HTR-8/SVneo (cell line): ENCODE measurements at regions not wholly inside any gene's neighbourhood (a gene's known extent, or its start where the extent isn't known, plus 50 kb on each side); places are given as distances from the start of the nearest gene placed in this dataset.

Experiments
- DNase-seq: peaks from one replicate; pipeline ENCODE4 v3.0.0; 2011; ENCODE audit warnings: low spot score, mixed read lengths; ENCODE audit not compliant: insufficient read length
- FAIRE-seq: peaks from 2 replicates; lab custom pipeline; 2011; peaks lifted over from hg19 to GRCh38; lab: Jason Lieb, UNC

DNA sequence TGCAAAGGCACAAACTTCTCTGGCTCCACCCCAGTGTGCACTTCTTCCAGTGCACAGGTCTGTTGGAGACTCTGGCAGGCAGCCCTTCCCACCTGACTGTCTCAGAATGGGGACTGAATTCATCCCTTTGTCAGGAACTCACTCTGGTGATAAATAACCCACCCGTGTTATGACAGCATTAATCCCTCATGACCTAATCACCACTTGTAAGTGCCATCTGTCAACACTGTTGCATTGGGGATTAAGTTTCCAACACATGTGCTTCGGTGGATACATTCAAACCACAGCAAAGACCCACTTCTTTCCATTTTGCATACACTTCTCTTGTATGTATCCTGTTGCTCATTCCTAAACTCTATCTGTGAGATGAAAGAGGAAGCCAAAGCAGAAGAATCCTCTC lies 1002.9 kb upstream of the IGFBP7 start:
- no peak for FAIRE-seq

DNA sequence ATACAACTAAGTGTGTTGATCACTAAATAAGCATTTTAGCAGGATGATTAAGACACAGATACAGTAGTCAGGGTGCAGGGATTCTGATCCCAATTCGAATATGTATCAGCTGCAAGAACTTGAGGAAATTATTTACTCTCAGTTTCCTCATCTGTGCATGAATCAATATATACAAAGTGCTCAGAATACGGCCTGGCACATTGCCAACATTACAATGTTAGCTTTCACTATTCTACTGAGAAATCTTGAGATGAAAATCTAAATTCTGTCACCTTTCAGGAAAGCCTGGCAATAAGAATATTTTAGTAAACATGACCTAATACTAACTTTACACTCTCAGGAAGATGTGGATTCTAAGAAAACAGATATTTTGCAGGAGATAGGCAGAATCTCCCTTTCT lies 1001.6 kb upstream of the IGFBP7 start:
- no peak for FAIRE-seq

More for the DNA sequence above, 1002.9 kb upstream of the IGFBP7 start:
- no peak for DNase-seq

DNA sequence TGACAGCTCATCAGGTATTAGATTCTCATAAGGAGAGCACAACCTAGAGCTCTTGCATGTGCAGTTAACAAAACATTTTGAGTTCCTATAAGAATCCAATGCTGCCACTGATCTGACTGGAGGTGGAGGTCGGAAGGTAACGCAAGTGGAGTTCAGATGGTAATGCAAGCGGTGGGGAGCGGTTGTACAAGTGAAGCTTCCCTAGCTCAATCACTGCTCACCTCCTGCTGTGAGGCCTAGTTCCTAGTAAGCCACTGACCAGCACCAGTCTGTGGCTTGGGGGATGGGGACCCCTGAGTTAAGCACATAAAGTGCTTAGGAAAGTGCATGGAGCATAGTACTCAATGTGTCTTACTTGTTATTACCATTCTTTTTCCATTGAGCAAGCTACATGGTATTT lies 983.2 kb upstream of the IGFBP7 start:
- no peak for DNase-seq
- no peak for FAIRE-seq

More for the DNA sequence above, 1001.6 kb upstream of the IGFBP7 start:
- DNase-seq, result no peak

DNA sequence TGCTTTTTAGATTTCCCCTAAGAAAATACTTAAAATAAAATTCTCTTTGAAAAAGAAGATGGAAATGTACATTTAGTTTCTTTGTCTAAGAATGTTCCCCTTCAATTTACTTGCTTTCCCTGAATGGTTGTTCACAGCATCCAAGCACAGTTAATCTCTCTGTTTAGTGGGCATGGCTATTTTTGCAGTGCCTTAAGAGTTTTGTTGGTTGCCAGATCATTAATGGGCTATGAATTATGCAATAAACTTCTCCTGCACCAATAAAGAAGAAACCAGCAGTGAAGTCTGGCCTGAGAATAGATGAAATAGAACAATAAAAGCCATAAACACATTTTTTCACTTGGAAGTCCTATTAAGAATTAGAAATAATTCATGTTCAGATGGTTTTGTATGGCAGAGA lies 980.4 kb upstream of the IGFBP7 start:
- no peak for DNase-seq
- FAIRE-seq, result no peak

DNA sequence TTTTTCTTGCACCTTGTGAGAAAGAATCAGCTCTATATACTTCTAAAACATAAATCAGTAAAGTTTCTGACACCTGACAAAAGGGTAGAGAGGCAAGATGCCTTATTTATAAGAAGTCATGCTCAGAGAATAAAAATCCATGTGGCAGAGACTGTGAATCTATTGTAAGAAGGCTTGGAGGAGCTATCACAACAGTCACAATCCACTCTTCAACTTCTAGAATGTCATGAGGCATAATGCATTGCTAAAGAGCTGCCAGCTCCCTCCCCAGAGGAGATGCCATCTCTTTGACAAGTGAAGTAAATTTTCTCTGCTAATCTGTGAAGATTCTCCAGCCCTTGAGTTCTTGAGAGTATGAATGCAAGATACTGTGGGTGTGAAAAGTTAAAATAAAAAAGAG lies 971.2 kb upstream of the IGFBP7 start:
- DNase-seq, result no peak
- no peak for FAIRE-seq

DNA sequence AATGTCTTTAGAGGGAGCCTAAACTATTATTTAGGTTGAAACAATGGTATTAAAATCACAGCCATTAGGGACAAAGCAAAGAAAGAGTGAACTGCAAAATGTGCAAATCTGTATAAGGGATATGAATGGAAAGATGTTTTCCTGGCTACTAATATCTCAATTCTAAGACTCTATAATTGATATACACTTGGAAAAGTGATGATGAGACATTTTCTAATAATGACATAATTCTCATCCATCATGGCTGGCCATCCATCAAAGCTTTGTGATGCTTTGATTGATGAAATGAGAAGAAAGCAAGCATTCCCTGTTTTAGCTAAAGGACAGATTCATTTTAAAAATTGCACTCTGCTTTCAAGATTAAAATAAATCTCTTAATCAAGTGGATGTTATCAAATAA lies 965.5 kb upstream of the IGFBP7 start:
- no peak for FAIRE-seq
- no peak for DNase-seq

DNA sequence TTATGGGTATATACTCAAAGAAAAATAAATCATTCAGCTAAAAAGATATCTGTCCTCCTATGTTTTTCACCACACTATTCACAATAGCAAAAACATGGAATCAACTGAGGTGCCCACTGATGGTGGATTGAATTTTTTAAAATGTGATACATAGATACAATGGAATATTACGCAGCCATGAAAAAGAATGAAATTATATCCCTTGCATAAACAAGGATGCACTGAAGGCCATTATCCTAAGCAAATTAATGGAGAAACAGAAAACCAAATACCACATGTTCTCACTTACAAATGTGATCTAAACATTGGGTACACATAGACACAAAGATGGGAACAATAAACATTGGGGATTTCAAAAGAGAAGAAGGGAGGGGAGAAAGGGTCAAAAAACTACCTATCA lies 964.2 kb upstream of the IGFBP7 start:
- no peak for FAIRE-seq

DNA sequence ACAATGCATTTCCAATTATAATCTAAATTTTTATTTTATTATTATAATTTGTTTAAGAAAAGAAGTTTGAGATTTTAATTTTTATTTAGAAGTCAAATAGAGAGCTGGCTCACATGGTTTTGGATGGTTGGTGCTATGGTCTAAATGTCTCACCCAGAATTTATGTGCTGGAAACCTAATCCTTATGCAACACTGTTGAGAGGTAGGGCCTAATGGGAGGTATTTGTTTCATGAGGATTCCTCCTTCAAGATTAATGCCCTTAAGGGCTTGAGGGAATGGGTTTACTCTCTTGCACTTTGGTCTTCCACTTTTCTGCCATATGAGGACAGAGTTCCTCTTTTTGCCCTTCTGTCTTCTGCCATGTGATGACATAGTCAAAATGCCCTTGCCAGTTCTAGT lies 960.5 kb upstream of the IGFBP7 start:
- FAIRE-seq, result no peak
- DNase-seq, result no peak

More for the DNA sequence above, 964.2 kb upstream of the IGFBP7 start:
- no peak for DNase-seq

DNA sequence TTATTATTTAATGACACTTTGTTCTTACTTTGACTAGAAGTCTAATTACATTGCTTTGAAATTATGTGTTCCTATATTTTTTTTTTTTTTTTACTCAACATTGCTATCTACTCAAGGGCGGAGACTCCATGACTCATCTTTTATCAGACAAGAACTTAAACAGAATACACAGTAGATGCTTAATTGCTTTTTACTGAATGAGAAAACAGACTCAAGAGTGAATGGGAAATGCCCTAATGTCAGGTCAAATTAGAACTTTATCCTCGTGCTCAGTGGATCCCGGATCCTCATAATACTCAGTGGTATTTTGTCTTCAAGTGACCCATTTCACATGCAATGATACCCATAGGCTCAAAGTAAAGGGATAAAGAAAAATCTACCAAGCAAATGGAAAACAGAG lies 954.5 kb upstream of the IGFBP7 start:
- FAIRE-seq (no peak), DNase-seq (no peak)

DNA sequence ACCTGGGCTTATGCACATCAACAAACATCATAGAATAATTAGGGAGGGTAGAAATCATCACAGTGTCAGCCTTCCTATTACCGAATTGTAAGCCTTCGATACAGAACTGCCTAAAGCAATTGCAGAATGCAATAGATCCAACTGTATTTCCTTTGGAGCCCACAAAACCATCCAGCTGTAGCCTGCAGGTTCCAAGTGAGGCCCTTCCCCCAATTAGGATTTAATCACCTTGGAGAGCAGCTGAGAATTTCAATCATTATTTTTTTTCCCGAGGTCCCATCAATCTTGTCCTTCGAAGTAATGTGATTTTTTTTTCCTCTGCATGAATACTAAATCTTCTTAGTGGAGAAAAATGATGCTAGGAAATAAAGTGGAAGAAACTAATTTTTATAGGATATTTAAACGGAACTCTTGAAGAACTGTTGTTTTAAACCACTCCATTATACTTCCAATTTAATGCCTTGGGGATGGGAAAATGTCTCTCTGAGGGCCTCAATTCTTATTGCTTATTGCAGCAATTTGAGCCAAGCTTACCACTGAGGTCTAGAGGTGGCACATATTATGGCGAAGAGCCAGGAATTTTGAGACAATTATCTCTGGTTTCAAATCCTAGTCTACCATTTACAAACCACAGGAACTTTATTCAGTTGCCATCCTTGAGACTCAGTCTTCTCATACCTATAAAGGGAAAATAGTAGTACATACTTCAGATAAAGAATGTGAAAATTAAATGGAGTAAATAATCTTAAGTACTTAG lies 953.4 kb upstream of the IGFBP7 start:
- no peak for DNase-seq
- FAIRE-seq, result no peak

DNA sequence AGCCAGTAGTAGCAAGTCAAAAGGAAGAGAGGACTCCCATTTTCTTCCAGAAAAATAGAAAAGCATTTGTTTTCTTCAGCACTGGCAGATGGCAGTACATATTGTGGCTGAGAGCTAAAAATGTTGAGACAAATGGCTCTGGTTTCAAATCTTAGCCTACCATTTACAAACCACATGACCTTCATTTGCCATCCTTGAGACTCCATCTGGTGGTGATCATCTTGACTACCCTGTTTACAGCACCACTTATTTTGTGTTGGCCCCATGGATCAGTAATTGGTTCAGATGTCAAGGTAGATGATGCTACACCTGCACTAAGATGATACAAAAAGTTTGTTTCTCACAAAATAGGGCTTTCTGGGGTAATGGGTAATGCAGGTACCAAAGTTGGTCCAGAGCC lies 951.8 kb upstream of the IGFBP7 start:
- FAIRE-seq, result no peak
- DNase-seq, result no peak

DNA sequence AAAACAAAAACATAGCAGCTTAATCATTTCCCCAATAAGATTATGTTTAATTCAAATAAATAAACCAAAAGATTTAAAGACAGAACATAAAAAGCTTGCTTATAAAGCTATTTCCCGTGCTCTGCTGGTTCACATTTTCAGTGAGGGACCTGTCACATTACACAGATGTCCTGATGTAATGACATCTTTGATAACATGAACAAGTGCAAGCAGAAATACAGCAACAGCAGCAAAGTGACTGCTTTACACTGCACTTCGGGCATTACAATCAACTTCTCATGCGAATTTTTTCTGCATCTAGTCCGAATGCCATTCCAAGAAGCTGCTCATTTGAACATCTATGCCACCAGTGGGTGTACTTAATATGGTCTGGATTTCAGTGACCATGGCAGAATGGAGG lies 940.3 kb upstream of the IGFBP7 start:
- FAIRE-seq, result no peak
- no peak for DNase-seq

DNA sequence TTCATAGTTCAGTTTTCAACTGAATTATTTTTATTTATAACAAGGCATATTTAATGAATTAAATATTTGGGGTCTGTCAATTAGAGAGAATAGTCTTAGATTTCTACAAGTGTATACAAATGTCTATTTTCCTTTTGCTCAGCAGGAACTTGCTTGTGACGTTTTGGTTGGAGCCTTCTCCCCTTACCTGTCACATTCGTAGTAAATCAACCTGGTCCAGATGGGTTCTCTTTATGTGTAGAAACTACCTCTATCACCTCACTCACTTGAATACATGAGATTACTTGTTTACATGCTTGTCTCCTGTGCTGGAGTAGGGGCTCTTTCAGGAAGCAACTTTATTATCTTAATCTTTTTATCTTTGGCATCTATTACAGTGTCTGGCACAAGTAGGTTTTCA lies 938.3 kb upstream of the IGFBP7 start:
- DNase-seq (no peak), FAIRE-seq (no peak)

DNA sequence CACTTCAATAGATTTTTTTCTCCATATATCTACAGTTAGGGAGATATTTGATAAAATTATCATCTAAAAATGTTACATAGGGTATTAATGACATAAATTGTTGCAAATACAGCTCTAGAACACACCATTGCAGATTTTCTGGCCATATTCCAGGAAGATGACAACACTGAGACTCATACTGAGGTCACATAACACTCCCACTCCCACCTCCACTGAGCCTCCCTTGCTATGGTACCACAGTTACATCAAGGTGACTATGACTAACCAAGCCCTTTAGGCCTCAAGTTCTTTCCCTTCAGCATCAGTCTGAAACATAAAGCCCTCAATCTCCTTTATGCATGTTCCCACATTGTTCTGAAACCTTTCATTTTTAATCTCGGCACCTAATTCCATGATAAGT lies 932.0 kb upstream of the IGFBP7 start:
- FAIRE-seq, result no peak
- DNase-seq, result no peak

DNA sequence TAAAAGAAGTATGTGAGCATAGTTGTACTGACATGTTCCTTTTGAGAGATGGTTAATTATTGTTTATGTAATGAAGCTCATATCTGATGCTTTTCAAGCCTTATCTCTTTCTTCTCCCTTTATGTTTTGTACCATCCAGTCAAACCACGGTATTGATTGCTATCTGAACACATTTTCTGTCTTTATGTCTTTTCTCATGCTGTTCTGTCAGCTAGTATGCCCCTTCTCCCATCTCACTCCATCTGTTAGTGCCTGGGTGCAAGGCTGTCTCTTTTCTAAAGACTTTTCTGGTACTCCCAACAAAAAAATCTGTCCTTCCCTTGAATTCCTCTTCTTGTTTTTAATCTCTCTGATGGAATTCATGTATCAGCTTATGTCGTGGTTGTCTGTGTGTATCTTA lies 883.8 kb upstream of the IGFBP7 start:
- DNase-seq, result no peak
- no peak for FAIRE-seq

DNA sequence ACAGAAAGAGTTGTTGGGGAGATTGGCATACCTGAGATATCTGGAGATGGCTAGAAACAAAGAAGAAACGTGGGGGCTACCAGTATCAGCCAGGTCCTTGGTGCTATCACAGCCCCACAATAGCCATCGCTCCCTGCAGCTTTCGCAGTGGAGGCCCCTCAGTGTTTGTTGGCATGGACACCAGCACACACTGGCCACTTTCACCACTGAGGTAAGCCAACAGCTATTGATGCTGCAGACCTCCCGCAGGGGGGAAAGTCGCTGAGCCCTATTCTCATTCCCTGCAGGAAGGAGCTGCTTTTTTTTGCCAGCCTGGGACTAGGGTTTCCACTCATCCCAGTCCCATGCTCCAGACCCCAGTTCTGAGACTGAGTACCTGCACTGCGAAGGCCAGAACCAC lies 879.2 kb upstream of the IGFBP7 start:
- FAIRE-seq, result no peak

DNA sequence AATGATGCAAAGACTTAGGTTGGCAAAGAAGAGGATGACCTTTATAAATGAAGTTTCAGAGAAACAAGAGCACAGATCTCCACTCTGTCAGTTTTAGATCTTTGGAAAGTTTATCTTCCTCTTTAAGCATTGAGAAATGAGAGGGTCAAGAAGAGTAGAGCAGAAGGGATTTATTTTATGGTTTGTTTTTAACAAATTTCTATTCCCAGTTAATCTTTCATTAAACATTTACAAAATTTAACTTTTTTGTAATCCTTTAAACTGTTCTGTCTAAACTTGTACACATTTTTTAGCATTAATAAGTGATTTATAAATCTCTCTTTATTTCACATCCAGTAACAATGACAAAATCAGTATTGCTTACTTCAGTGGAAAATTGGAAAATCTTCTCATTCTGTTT lies 875.0 kb upstream of the IGFBP7 start:
- FAIRE-seq, result no peak
- no peak for DNase-seq

More for the DNA sequence above, 879.2 kb upstream of the IGFBP7 start:
- DNase-seq, result no peak

DNA sequence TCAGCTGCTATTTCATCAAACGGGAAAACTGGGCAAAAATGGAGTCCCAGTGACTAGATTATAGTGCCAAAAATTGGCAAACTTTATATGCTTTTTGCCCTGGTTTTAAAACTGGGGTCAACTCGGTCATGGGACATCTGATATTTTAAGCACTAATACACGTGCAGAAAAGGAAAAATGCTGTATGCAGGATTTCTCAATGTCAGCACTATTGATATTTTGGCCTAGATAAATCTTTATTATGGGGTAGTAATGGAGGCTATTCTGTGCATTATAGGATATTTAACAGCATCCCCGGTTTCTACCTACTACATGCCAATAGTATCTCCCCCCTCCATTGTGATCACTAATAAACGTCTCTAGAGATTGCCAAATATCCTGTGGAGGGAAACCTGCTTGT lies 870.9 kb upstream of the IGFBP7 start:
- DNase-seq, result no peak
- FAIRE-seq, result no peak

DNA sequence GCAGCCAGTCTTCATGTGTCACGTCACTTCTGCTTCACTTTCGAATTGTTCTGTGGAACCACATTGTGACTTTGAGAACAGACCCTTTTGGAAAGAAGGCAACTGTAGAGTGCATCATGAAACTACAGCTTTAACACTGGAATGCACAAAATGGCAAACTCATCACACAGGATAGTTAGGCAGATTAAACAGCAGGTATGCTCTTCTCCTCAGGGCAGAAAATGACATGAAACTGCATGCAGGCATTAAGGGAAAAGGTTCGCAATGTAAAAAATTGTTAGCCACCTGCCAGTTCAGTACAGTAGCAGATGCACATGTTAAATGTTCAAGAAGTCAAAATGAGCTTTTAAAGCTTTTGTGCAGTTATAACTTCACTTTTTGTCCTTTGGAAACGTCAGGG lies 864.6 kb upstream of the IGFBP7 start:
- no peak for DNase-seq
- FAIRE-seq, result no peak

DNA sequence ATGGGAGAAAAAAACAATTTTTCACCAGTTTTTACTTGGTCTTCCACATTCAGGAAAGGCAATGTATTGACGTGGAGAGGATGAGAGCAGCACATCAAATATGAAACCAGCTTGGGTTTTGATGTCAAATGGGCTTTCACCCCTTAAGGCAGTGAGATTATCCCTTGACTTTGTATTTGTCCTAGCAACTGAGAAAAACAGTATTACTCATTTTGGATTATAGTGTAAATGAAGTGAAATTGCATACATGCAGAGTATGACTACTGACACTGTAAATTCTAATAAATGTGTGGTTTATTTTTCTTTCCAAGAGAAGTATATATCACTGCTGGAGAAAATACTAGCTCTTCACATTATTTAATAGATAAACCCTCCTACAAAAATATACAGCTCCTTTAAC lies 863.6 kb upstream of the IGFBP7 start:
- FAIRE-seq, result no peak
- DNase-seq, result no peak

DNA sequence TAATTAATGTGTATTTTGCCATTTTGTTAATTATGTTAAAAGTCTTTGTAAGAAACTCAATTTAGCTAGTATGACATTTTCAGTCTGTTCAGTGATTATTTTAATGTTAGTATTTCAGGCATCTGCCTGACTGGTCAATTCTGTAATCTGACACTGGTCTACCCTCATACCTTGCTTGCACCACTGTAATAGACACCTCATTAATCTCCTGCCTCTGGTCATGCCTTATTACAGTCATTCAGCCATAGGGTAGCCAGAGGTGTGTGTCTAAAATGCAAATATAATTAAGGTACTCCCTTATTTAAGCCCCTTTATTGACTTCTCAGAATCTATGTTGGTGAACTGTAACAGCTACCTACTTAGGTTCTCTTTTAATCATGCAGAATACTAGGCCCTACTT lies 861.1 kb upstream of the IGFBP7 start:
- FAIRE-seq (no peak), DNase-seq (no peak)

DNA sequence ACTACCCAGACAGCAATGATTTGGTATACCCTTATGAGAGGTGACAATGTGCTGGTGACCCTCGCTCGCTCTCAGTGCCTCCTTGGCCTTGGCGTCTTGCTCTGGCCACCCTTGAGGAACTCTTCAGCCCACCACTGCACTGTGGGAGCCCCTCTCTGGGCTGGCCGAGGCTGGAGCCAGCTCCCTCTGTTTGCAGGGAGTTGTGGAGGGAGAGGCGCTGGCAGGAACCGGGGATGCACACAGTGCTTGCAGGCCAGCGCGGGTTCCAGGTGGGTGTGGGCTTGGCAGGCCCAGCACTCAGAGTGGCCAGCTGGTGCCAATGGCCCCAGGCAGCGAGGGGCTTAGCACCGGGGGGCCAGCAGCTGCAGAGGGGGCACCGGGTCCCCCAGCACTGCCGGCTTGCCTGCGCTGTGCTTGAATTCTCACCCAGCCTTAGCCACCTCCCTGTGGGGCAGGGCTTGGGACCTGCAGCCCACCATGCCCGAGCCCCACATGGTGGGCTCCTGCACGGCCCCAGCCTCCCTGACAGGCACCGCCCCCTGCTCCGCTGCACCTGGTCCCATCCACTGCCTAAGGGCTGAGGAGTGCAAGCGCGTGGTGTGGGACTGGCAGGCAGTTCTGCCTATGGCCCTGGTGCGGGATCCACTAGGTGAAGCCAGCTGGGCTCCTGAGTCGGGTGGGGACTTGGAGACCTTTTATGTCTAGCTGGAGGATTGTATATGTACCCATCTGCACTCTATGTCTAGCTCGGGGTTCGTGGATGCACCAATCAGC lies 857.0 kb upstream of the IGFBP7 start:
- FAIRE-seq, result no peak
- no peak for DNase-seq
